ENCODE measurements at regions not wholly inside any gene's neighbourhood (a gene's known extent, or its start where the extent isn't known, plus 50 kb on each side); places are given as distances from the start of the nearest gene placed in this dataset.

DNA sequence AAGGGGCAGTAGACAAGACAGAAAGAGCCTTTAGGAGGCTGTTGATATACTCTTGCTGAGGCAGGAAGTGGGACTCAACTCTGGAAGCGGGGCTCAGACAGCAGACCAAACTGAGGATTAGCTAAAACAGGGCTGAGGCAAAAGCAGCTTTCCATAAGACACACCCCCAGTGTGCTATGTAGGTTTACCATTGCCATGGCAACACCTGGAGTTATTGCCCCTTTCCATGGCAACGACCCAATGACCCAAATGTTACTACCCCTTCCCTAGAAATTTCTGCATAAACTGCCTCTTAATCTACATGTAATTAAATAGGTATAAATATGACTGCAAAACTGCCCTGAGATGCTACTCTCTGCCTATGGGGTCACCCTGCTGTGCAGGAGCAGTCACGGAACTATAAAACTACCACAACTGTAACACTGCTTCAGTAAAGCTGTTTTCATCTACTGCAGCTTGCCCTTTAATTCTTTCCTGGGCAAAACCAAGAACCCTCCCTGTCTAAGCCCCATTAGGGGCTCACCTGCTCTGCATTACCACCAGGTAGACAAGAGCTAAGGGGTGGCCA lies 348.4 kb upstream of the PODXL start:
- TF ChIP-seq, protein P1, sequence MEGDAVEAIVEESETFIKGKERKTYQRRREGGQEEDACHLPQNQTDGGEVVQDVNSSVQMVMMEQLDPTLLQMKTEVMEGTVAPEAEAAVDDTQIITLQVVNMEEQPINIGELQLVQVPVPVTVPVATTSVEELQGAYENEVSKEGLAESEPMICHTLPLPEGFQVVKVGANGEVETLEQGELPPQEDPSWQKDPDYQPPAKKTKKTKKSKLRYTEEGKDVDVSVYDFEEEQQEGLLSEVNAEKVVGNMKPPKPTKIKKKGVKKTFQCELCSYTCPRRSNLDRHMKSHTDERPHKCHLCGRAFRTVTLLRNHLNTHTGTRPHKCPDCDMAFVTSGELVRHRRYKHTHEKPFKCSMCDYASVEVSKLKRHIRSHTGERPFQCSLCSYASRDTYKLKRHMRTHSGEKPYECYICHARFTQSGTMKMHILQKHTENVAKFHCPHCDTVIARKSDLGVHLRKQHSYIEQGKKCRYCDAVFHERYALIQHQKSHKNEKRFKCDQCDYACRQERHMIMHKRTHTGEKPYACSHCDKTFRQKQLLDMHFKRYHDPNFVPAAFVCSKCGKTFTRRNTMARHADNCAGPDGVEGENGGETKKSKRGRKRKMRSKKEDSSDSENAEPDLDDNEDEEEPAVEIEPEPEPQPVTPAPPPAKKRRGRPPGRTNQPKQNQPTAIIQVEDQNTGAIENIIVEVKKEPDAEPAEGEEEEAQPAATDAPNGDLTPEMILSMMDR (conservative IDR thresholded peaks at IDR 0.05; ENCODE audit: low read length): no peak
- no peak for TF ChIP-seq EZH2phosphoT487 (IDR thresholded peaks at IDR 0.05; ENCODE audit: borderline replicate concordance)
